ENCODE measurements at regions not wholly inside any gene's neighbourhood (a gene's known extent, or its start where the extent isn't known, plus 50 kb on each side); places are given as distances from the start of the nearest gene placed in this dataset.

GRCh38 chr5:171644536-171644935, 141.1 kb upstream of the SMIM23 start:
- TF ChIP-seq, protein P1, sequence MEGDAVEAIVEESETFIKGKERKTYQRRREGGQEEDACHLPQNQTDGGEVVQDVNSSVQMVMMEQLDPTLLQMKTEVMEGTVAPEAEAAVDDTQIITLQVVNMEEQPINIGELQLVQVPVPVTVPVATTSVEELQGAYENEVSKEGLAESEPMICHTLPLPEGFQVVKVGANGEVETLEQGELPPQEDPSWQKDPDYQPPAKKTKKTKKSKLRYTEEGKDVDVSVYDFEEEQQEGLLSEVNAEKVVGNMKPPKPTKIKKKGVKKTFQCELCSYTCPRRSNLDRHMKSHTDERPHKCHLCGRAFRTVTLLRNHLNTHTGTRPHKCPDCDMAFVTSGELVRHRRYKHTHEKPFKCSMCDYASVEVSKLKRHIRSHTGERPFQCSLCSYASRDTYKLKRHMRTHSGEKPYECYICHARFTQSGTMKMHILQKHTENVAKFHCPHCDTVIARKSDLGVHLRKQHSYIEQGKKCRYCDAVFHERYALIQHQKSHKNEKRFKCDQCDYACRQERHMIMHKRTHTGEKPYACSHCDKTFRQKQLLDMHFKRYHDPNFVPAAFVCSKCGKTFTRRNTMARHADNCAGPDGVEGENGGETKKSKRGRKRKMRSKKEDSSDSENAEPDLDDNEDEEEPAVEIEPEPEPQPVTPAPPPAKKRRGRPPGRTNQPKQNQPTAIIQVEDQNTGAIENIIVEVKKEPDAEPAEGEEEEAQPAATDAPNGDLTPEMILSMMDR (IDR thresholded peaks at IDR 0.05) = no peak
- intact Hi-C loops (cut with DNase I) = no loop called here
- H3K27me3 ChIP-seq = no peaks in the 10 kb centered on the region
- DNase-seq (ENCODE audit: low spot score in 2 of 2) = no peak
- no peak overlapping the region for H3K4me3 ChIP-seq
- H3K9me3 ChIP-seq = no peaks in the 10 kb centered on the region
- H3K27ac ChIP-seq = no peak overlapping the region
- no peaks in the 10 kb centered on the region for H3K36me3 ChIP-seq
- peaks cover 0 to 7% of the 10 kb centered on the region in 2 donors for H3K4me1 ChIP-seq

- TF ChIP-seq, protein P1 (IDR thresholded peaks at IDR 0.05) = no peak
- Histone ChIP-seq H3K27ac (no peak overlapping the region), H3K4me1 (no peaks in the 10 kb centered on the region), H3K9me3 (no peaks in the 10 kb centered on the region), H3K36me3 (no peaks in the 10 kb centered on the region), H3K4me3 (no peak overlapping the region), H3K27me3 (no peaks in the 10 kb centered on the region)
- intact Hi-C loops (cut with DNase I) = no loop called here
- no peak for DNase-seq (ENCODE audit: low spot score in 2 of 2)
These were observed 139.2 kb upstream of the SMIM23 start for GRCh38 chr5:171646102-171647042.

- H3K9me3 ChIP-seq = no peaks in the 10 kb centered on the region
- H3K4me1 ChIP-seq = no peaks in the 10 kb centered on the region
- DNase-seq (ENCODE audit: low spot score in 2 of 2) = no peak
- no peak overlapping the region for H3K4me3 ChIP-seq
- H3K27me3 ChIP-seq = no peaks in the 10 kb centered on the region
- TF ChIP-seq, protein P1 (IDR thresholded peaks at IDR 0.05) = no peak
- no peaks in the 10 kb centered on the region for H3K36me3 ChIP-seq
- H3K27ac ChIP-seq = no peak overlapping the region
- intact Hi-C loops (cut with DNase I) = no loop called here
These were observed 138.3 kb upstream of the SMIM23 start for GRCh38 chr5:171647043-171647903.

DNA sequence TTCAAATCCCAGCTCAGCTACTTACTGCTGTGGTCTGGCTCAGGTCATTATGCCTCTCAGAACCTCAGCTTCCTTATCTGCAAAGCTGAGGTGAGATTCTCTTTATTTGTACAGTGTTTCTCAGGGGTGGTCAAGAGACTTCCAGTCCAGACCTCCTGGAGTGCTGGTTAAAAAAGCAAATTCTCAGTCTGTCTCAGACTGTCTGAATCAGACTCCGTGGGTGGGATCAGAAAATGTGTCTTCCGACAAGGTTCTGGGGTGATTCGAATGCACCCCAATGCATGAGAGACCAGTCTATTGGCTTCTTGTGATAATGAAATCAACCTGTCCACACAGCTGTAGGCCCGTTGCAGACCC, 137.7 kb upstream of the SMIM23 start:
- Histone ChIP-seq H3K36me3 (no peaks in the 10 kb centered on the region), H3K4me3 (no peak overlapping the region), H3K4me1 (no peaks in the 10 kb centered on the region), H3K9me3 (no peaks in the 10 kb centered on the region), H3K27me3 (no peaks in the 10 kb centered on the region), H3K27ac (no peak overlapping the region)
- TF ChIP-seq, protein P1 (IDR thresholded peaks at IDR 0.05) = no peak
- no peak for DNase-seq (ENCODE audit: low spot score in 2 of 2)
- intact Hi-C loops (cut with DNase I) = no loop called here

GRCh38 chr5:171648279-171649074, 137.1 kb upstream of the SMIM23 start:
- TF ChIP-seq, protein P1 (IDR thresholded peaks at IDR 0.05) = no peak
- intact Hi-C loops (cut with DNase I) = no loop called here
- Histone ChIP-seq H3K4me3 (no peak overlapping the region), H3K27me3 (no peaks in the 10 kb centered on the region), H3K9me3 (no peaks in the 10 kb centered on the region), H3K4me1 (no peaks in the 10 kb centered on the region), H3K27ac (no peak overlapping the region), H3K36me3 (no peaks in the 10 kb centered on the region)
- no peak for DNase-seq (ENCODE audit: low spot score in 2 of 2)

Measured in ascending aorta (tissue), 2 donors.